ENCODE measurements at regions not wholly inside any gene's neighbourhood (a gene's known extent, or its start where the extent isn't known, plus 50 kb on each side); places are given as distances from the start of the nearest gene placed in this dataset.

- no peak overlapping the region for H3K27ac Mint-ChIP-seq (ENCODE audit: low read depth, unreplicated experiment)
- POLR2A ChIA-PET: interaction anchor here (1.1 to 1.4 kb wide), 2 partner anchors 8 to 25 kb away, joined by 4 to 5 read pairs; no protein-coding TSS in a partner anchor
- no peaks in the 10 kb centered on the region for H3K27me3 Mint-ChIP-seq (ENCODE audit: insufficient read depth, unreplicated experiment)
Observed at GRCh38 chr11:109765709-109766311, 327.4 kb upstream of the ZC3H12C start.

GRCh38 chr11:109769858-109770257, 323.3 kb upstream of the ZC3H12C start:
- Mint-ChIP-seq H3K36me3 (ENCODE audit: insufficient read depth, unreplicated experiment) (no peaks in the 10 kb centered on the region), H3K27ac (ENCODE audit: low read depth, unreplicated experiment) (no peak overlapping the region), H3K27me3 (ENCODE audit: insufficient read depth, unreplicated experiment) (no peaks in the 10 kb centered on the region), H3K4me1 (ENCODE audit: insufficient read depth, unreplicated experiment) (no peaks in the 10 kb centered on the region), H3K4me3 (ENCODE audit: unreplicated experiment) (no peak overlapping the region), H3K9me3 (ENCODE audit: unreplicated experiment) (no peaks in the 10 kb centered on the region)
- CTCF ChIA-PET: interaction anchor here (0.6 to 0.7 kb wide), 2 partner anchors 272 to 1491 kb away, joined by 3 read pairs; no protein-coding TSS in a partner anchor
- intact Hi-C loops (cut with micrococcal nuclease): no loop called here
- POLR2A ChIA-PET: no interaction called here
- no peak for DNase-seq (ENCODE audit: unreplicated experiment)
- TF ChIP-seq CTCF (IDR thresholded peaks at IDR 0.05; ENCODE audit: unreplicated experiment): no peak
- BruUV-seq (replicated peaks): no TSS peak

More at GRCh38 chr11:109765709-109766311, 327.4 kb upstream of the ZC3H12C start:
- DNase-seq (ENCODE audit: unreplicated experiment): no peak
- Mint-ChIP-seq H3K9me3 (ENCODE audit: unreplicated experiment) (no peaks in the 10 kb centered on the region), H3K4me3 (ENCODE audit: unreplicated experiment) (no peak overlapping the region), H3K4me1 (ENCODE audit: insufficient read depth, unreplicated experiment) (no peaks in the 10 kb centered on the region), H3K36me3 (ENCODE audit: insufficient read depth, unreplicated experiment) (no peaks in the 10 kb centered on the region)
- CTCF ChIA-PET: no interaction called here
- intact Hi-C loops (cut with micrococcal nuclease): no loop called here
- TF ChIP-seq CTCF (IDR thresholded peaks at IDR 0.05; ENCODE audit: unreplicated experiment): no peak
- no TSS peak for BruUV-seq (replicated peaks)

GRCh38 chr11:109770323-109770722, 322.9 kb upstream of the ZC3H12C start:
- intact Hi-C loops (cut with micrococcal nuclease): no loop called here
- ChIA-PET POLR2A (interaction anchor here (0.6 kb wide), 1 partner anchor 324 kb away, joined by 3 read pairs; no protein-coding TSS in a partner anchor), CTCF (interaction anchor here (0.7 kb wide), 1 partner anchor 1491 kb away, joined by 3 read pairs; no protein-coding TSS in a partner anchor)
- Mint-ChIP-seq H3K27me3 (ENCODE audit: insufficient read depth, unreplicated experiment) (no peaks in the 10 kb centered on the region), H3K4me3 (ENCODE audit: unreplicated experiment) (no peak overlapping the region), H3K9me3 (ENCODE audit: unreplicated experiment) (no peaks in the 10 kb centered on the region), H3K36me3 (ENCODE audit: insufficient read depth, unreplicated experiment) (no peaks in the 10 kb centered on the region), H3K27ac (ENCODE audit: low read depth, unreplicated experiment) (no peak overlapping the region), H3K4me1 (ENCODE audit: insufficient read depth, unreplicated experiment) (no peaks in the 10 kb centered on the region)
- no peak for DNase-seq (ENCODE audit: unreplicated experiment)
- no TSS peak for BruUV-seq (replicated peaks)
- no peak for TF ChIP-seq CTCF (IDR thresholded peaks at IDR 0.05; ENCODE audit: unreplicated experiment)

GRCh38 chr11:109772892-109773291, 320.3 kb upstream of the ZC3H12C start:
- no peak for DNase-seq (ENCODE audit: unreplicated experiment)
- Mint-ChIP-seq H3K36me3 (ENCODE audit: insufficient read depth, unreplicated experiment) (no peaks in the 10 kb centered on the region), H3K9me3 (ENCODE audit: unreplicated experiment) (no peaks in the 10 kb centered on the region), H3K27ac (ENCODE audit: low read depth, unreplicated experiment) (no peak overlapping the region), H3K4me1 (ENCODE audit: insufficient read depth, unreplicated experiment) (no peaks in the 10 kb centered on the region), H3K27me3 (ENCODE audit: insufficient read depth, unreplicated experiment) (no peaks in the 10 kb centered on the region), H3K4me3 (ENCODE audit: unreplicated experiment) (no peak overlapping the region)
- POLR2A ChIA-PET: no interaction called here
- no TSS peak for BruUV-seq (replicated peaks)
- CTCF ChIA-PET: no interaction called here
- intact Hi-C loops (cut with micrococcal nuclease): no loop called here
- TF ChIP-seq CTCF (IDR thresholded peaks at IDR 0.05; ENCODE audit: unreplicated experiment): no peak
